Gastrocnemius medialis (tissue), 4 donors: ENCODE measurements at regions not wholly inside any gene's neighbourhood (a gene's known extent, or its start where the extent isn't known, plus 50 kb on each side); places are given as distances from the start of the nearest gene placed in this dataset.

Experiments
- POLR2A ChIP-seq, 2 donors: fragments of 450-650 bp; IDR thresholded peaks; one replicate each; pipeline ENCODE4 v1.6.1; 2017; ENCODE audit warnings: antibody characterized with exemption in 2 of 2, mild to moderate bottlenecking in 2 of 2, moderate library complexity in 2 of 2
- TF ChIP-seq, protein P1 (sequence below), 5 experiments: fragments of 450-650 bp in 3 of 5; fragments of 200-600 bp in 2 of 5; sonication (generic) in 2 of 5; IDR thresholded peaks in 4 of 5; conservative IDR thresholded peaks in 1 of 5; 1 replicate in 4 of 5; 2 replicates in 1 of 5; pipeline ENCODE4 v1.5.1; 2016 to 2019; ENCODE audit warnings: antibody characterized with exemption in 5 of 5, mild to moderate bottlenecking in 3 of 5, moderate library complexity in 3 of 5

DNA sequence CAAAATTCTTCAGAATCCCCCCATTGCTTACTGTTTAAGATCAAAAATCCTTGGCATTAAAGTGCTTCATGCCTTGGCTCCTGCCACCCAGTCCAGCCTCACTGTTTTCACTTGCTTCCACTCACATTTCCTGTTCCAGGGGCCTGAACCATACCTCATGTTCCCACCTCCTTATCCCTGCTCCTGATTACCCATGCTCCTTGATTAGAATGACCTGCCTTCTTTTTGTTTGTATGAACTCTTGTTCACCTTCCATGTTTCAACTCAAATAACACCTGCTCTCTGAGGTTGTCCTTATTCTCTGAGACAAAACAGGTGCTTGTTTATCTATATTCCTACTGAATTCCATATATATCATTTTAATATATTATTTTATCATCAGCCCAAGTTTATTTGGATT is 77.1 kb upstream of the VSTM2A start:
- TF ChIP-seq, protein P1, sequence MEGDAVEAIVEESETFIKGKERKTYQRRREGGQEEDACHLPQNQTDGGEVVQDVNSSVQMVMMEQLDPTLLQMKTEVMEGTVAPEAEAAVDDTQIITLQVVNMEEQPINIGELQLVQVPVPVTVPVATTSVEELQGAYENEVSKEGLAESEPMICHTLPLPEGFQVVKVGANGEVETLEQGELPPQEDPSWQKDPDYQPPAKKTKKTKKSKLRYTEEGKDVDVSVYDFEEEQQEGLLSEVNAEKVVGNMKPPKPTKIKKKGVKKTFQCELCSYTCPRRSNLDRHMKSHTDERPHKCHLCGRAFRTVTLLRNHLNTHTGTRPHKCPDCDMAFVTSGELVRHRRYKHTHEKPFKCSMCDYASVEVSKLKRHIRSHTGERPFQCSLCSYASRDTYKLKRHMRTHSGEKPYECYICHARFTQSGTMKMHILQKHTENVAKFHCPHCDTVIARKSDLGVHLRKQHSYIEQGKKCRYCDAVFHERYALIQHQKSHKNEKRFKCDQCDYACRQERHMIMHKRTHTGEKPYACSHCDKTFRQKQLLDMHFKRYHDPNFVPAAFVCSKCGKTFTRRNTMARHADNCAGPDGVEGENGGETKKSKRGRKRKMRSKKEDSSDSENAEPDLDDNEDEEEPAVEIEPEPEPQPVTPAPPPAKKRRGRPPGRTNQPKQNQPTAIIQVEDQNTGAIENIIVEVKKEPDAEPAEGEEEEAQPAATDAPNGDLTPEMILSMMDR (IDR thresholded peaks at IDR 0.05 in 4 of 5, conservative IDR thresholded peaks at IDR 0.05 in 1 of 5), result no peak
- TF ChIP-seq POLR2A (IDR thresholded peaks at IDR 0.05), result no peak
